Activated CD8-positive, alpha-beta T cell treated with anti-CD3 and anti-CD28 coated beads for 36 hours (primary cell): ENCODE measurements at regions not wholly inside any gene's neighbourhood (a gene's known extent, or its start where the extent isn't known, plus 50 kb on each side); places are given as distances from the start of the nearest gene placed in this dataset.

Experiments
- ATAC-seq: fragments of 200-7000 bp; cut with Tn5 transposase; one replicate; pipeline ENCODE4 v1.10.0; 2021; ENCODE audit warnings: mild to moderate bottlenecking, moderate library complexity
- CTCF ChIA-PET: fragments of 350-600 bp; sonication (Branson Sonifier 250); formaldehyde crosslinking; loops from one replicate; lab custom pipeline; 2021; ENCODE audit warnings: antibody characterized with exemption; lab: Charles Lee
- POLR2A ChIA-PET: fragments of 350-600 bp; sonication (Branson Sonifier 250); formaldehyde crosslinking; loops from one replicate; lab custom pipeline; 2021; ENCODE audit warnings: antibody characterized with exemption; lab: Charles Lee
- DNase-seq: peaks from one replicate; pipeline ENCODE4 v3.0.0-alpha.2; 2020
- H3K27ac Mint-ChIP-seq: one replicate; pipeline ENCODE4 v1.8.0; 2021; ENCODE audit warnings: mild to moderate bottlenecking, mixed read lengths
- H3K27me3 Mint-ChIP-seq: one replicate; pipeline ENCODE4 v1.8.0; 2021; ENCODE audit warnings: mixed read lengths
- H3K36me3 Mint-ChIP-seq: one replicate; pipeline ENCODE4 v1.8.0; 2021; ENCODE audit warnings: low read depth, mixed read lengths
- H3K4me1 Mint-ChIP-seq: one replicate; pipeline ENCODE4 v1.8.0; 2021; ENCODE audit warnings: low read depth, mixed read lengths
- H3K4me3 Mint-ChIP-seq: one replicate; pipeline ENCODE4 v1.8.0; 2021; ENCODE audit warnings: mild to moderate bottlenecking, moderate library complexity, mixed read lengths
- H3K9me3 Mint-ChIP-seq: one replicate; pipeline ENCODE4 v1.8.0; 2021; ENCODE audit warnings: mixed read lengths
- intact Hi-C: fragments of 100-400 bp; cut with micrococcal nuclease; formaldehyde crosslinking; loops from one replicate; pipeline ENCODE4 v1.10.0; 2022
- TF ChIP-seq, protein P1 (sequence below): fragments of 200-600 bp; IDR thresholded peaks from one replicate; pipeline ENCODE4 v1.8.0; 2022; ENCODE audit warnings: antibody characterized with exemption, mild to moderate bottlenecking

GRCh38 chr2:146433116-146433875 is 1411.5 kb upstream of the ACVR2A start:
- H3K27ac Mint-ChIP-seq = no peak overlapping the region
- POLR2A ChIA-PET = no interaction called here
- no peaks in the 10 kb centered on the region for H3K27me3 Mint-ChIP-seq
- H3K4me3 Mint-ChIP-seq = no peak overlapping the region
- peaks cover 2% of the 10 kb centered on the region for H3K9me3 Mint-ChIP-seq
- no peak for ATAC-seq
- TF ChIP-seq, protein P1, sequence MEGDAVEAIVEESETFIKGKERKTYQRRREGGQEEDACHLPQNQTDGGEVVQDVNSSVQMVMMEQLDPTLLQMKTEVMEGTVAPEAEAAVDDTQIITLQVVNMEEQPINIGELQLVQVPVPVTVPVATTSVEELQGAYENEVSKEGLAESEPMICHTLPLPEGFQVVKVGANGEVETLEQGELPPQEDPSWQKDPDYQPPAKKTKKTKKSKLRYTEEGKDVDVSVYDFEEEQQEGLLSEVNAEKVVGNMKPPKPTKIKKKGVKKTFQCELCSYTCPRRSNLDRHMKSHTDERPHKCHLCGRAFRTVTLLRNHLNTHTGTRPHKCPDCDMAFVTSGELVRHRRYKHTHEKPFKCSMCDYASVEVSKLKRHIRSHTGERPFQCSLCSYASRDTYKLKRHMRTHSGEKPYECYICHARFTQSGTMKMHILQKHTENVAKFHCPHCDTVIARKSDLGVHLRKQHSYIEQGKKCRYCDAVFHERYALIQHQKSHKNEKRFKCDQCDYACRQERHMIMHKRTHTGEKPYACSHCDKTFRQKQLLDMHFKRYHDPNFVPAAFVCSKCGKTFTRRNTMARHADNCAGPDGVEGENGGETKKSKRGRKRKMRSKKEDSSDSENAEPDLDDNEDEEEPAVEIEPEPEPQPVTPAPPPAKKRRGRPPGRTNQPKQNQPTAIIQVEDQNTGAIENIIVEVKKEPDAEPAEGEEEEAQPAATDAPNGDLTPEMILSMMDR = no peak
- intact Hi-C loops = no loop called here
- CTCF ChIA-PET = no interaction called here
- H3K4me1 Mint-ChIP-seq = no peaks in the 10 kb centered on the region
- no peak for DNase-seq
- H3K36me3 Mint-ChIP-seq = no peaks in the 10 kb centered on the region

DNA sequence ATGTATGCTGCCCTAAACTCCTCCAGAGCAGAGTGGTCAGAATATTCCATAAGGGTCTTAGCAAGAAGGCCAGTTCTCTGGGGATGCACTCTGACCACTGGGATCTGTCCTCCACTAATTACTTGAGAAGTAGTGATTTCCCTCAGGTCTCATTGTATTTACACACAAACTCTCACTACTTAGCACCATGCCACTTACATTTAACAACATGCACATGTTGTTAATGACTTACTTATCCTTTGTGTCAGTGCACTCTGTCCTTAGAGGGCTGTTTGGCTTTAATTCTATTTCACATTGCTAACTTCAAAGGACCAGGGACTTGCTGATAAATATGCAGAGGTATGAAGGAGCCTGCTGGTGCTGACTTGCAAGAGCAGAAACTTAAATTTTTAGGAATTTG is 1415.5 kb upstream of the ACVR2A start:
- no peaks in the 10 kb centered on the region for H3K36me3 Mint-ChIP-seq
- DNase-seq (no peak), ATAC-seq (no peak)
- intact Hi-C loops = no loop called here
- TF ChIP-seq, protein P1 = no peak
- ChIA-PET CTCF (no interaction called here), POLR2A (no interaction called here)
- H3K27ac Mint-ChIP-seq = no peak overlapping the region
- no peak overlapping the region for H3K4me3 Mint-ChIP-seq
- H3K4me1 Mint-ChIP-seq = no peaks in the 10 kb centered on the region
- no peaks in the 10 kb centered on the region for H3K9me3 Mint-ChIP-seq
- no peaks in the 10 kb centered on the region for H3K27me3 Mint-ChIP-seq

- CTCF ChIA-PET = no interaction called here
- POLR2A ChIA-PET = no interaction called here
- TF ChIP-seq, protein P1 = no peak
These were observed 1426.9 kb upstream of the ACVR2A start for GRCh38 chr2:146417942-146418341.

DNA sequence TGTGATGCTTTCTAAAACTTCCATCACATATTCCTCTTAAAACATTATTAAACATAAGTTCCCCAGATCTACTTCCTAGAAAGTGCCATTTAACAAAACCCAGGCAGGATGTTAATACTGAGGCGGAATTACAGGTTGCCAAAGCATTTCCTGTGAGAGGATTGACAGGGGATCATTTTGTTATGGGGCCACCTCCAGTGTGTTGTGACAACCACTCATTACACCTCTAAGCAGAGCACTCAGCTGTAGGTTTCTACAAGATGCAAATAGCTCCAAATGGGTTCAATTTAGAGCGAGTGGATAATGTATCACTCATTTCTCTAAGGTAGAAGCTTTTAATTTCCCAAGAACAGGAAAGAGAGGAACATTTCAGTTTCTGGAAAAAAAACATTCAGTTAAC is 1429.5 kb upstream of the ACVR2A start:
- ATAC-seq = no peak
- no peak overlapping the region for H3K27ac Mint-ChIP-seq
- H3K36me3 Mint-ChIP-seq = no peaks in the 10 kb centered on the region
- intact Hi-C loops = no loop called here
- no peak for DNase-seq
- H3K27me3 Mint-ChIP-seq = no peaks in the 10 kb centered on the region
- H3K4me1 Mint-ChIP-seq = no peaks in the 10 kb centered on the region
- TF ChIP-seq, protein P1 = no peak
- peaks cover 1% of the 10 kb centered on the region for H3K9me3 Mint-ChIP-seq
- H3K4me3 Mint-ChIP-seq = no peak overlapping the region
- ChIA-PET CTCF (interaction anchor here (0.7 kb wide), 1 partner anchor 24 kb away, joined by 3 read pairs; no protein-coding TSS in a partner anchor), POLR2A (no interaction called here)

More at GRCh38 chr2:146417942-146418341, 1426.9 kb upstream of the ACVR2A start:
- Mint-ChIP-seq H3K9me3 (peaks cover 1% of the 10 kb centered on the region), H3K36me3 (no peaks in the 10 kb centered on the region), H3K4me3 (no peak overlapping the region), H3K27me3 (no peaks in the 10 kb centered on the region), H3K27ac (no peak overlapping the region), H3K4me1 (no peaks in the 10 kb centered on the region)
- no peak for DNase-seq
- no peak for ATAC-seq
- intact Hi-C loops = no loop called here

- no peaks in the 10 kb centered on the region for H3K9me3 Mint-ChIP-seq
- intact Hi-C loops = no loop called here
These were observed 1430.4 kb upstream of the ACVR2A start for GRCh38 chr2:146414456-146414855.

More at GRCh38 chr2:146414456-146414855, 1430.4 kb upstream of the ACVR2A start:
- ChIA-PET POLR2A (no interaction called here), CTCF (interaction anchor here (0.7 to 1.4 kb wide), 2 partner anchors 10 to 23 kb away, joined by 3 to 4 read pairs; no protein-coding TSS in a partner anchor)
- no peak overlapping the region for H3K4me3 Mint-ChIP-seq
- TF ChIP-seq, protein P1 = no peak
- H3K27me3 Mint-ChIP-seq = no peaks in the 10 kb centered on the region
- no peaks in the 10 kb centered on the region for H3K36me3 Mint-ChIP-seq
- DNase-seq (no peak), ATAC-seq (no peak)
- no peaks in the 10 kb centered on the region for H3K4me1 Mint-ChIP-seq
- no peak overlapping the region for H3K27ac Mint-ChIP-seq
